ENCODE measurements at regions not wholly inside any gene's neighbourhood (a gene's known extent, or its start where the extent isn't known, plus 50 kb on each side); places are given as distances from the start of the nearest gene placed in this dataset.

- CTCF ChIA-PET: no interaction called here
- POLR2A ChIA-PET: no interaction called here
- no peak overlapping the region for H3K4me3 ChIP-seq (ENCODE audit: low read depth, low read length)
- no peak for TF ChIP-seq CTCF (IDR thresholded peaks at IDR 0.05; ENCODE audit: insufficient read depth, low read length, missing control alignments)
- DNase-seq (ENCODE audit: low read depth, low spot score): no peak
Observed at GRCh38 chr5:100252944-100253343, 282.2 kb upstream of the FAM174A start.

GRCh38 chr5:100252037-100252436 is 283.1 kb upstream of the FAM174A start:
- TF ChIP-seq CTCF (IDR thresholded peaks at IDR 0.05; ENCODE audit: insufficient read depth, low read length, missing control alignments): no peak
- H3K4me3 ChIP-seq (ENCODE audit: low read depth, low read length): no peak overlapping the region
- no peak for DNase-seq (ENCODE audit: low read depth, low spot score)
- ChIA-PET CTCF (no interaction called here), POLR2A (no interaction called here)

GRCh38 chr5:100249884-100250269 is 285.3 kb upstream of the FAM174A start:
- H3K4me3 ChIP-seq (ENCODE audit: low read depth, low read length): no peak overlapping the region
- CTCF ChIA-PET: no interaction called here
- no peak for TF ChIP-seq CTCF (IDR thresholded peaks at IDR 0.05; ENCODE audit: insufficient read depth, low read length, missing control alignments)
- POLR2A ChIA-PET: no interaction called here
- DNase-seq (ENCODE audit: low read depth, low spot score): no peak

GRCh38 chr5:100249211-100249883 is 285.8 kb upstream of the FAM174A start:
- ChIA-PET CTCF (no interaction called here), POLR2A (no interaction called here)
- no peak for TF ChIP-seq CTCF (IDR thresholded peaks at IDR 0.05; ENCODE audit: insufficient read depth, low read length, missing control alignments)

GRCh38 chr5:100232736-100233135 is 302.4 kb upstream of the FAM174A start:
- no peak for TF ChIP-seq CTCF (IDR thresholded peaks at IDR 0.05; ENCODE audit: insufficient read depth, low read length, missing control alignments)
- ChIA-PET POLR2A (no interaction called here), CTCF (no interaction called here)
- DNase-seq (ENCODE audit: low read depth, low spot score): no peak
- H3K4me3 ChIP-seq (ENCODE audit: low read depth, low read length): no peak overlapping the region

More at GRCh38 chr5:100249211-100249883, 285.8 kb upstream of the FAM174A start:
- no peak overlapping the region for H3K4me3 ChIP-seq (ENCODE audit: low read depth, low read length)
- no peak for DNase-seq (ENCODE audit: low read depth, low spot score)

GRCh38 chr5:100188778-100189177 is 346.4 kb upstream of the FAM174A start:
- CTCF ChIA-PET: no interaction called here
- POLR2A ChIA-PET: no interaction called here
- no peak for DNase-seq (ENCODE audit: low read depth, low spot score)
- H3K4me3 ChIP-seq (ENCODE audit: low read depth, low read length): no peak overlapping the region
- TF ChIP-seq CTCF (IDR thresholded peaks at IDR 0.05; ENCODE audit: insufficient read depth, low read length, missing control alignments): no peak

All from AG04449 (cell line).